Mesenchymal stem cell (in vitro differentiated cells and primary cell): ENCODE measurements at regions not wholly inside any gene's neighbourhood (a gene's known extent, or its start where the extent isn't known, plus 50 kb on each side); places are given as distances from the start of the nearest gene placed in this dataset.

Experiments
- DNase-seq: peaks from one replicate; pipeline ENCODE4 v3.0.0-alpha.2; 2013
- H2AFZ ChIP-seq: one replicate; pipeline ENCODE4 v1.6.1; 2013; ENCODE audit warnings: low read depth, mild to moderate bottlenecking, control low read depth, inconsistent platforms, low read length, moderate library complexity
- H2AK5ac ChIP-seq: 2 replicates; pipeline ENCODE4 v1.6.1; 2013; ENCODE audit warnings: low read length, moderate library complexity, mild to moderate bottlenecking, inconsistent platforms; ENCODE audit not compliant: severe bottlenecking
- H2BK120ac ChIP-seq: one replicate; pipeline ENCODE4 v1.6.1; 2013; ENCODE audit warnings: low read depth, mild to moderate bottlenecking, inconsistent platforms, low read length, moderate library complexity
- H2BK12ac ChIP-seq, 2 experiments: one replicate each; pipeline ENCODE4 v1.6.1; 2013; ENCODE audit warnings: inconsistent platforms in 2 of 2, low read length in 2 of 2, mild to moderate bottlenecking in 2 of 2, moderate library complexity in 2 of 2, control low read depth in 1 of 2
- H2BK15ac ChIP-seq: one replicate; pipeline ENCODE4 v1.6.1; 2013; ENCODE audit warnings: mild to moderate bottlenecking, low read depth, inconsistent platforms; ENCODE audit not compliant: poor library complexity, severe bottlenecking
- H2BK5ac ChIP-seq: 2 replicates; pipeline ENCODE4 v1.6.1; 2013; ENCODE audit warnings: low read depth, mild to moderate bottlenecking, low read length, control low read depth, inconsistent platforms; ENCODE audit not compliant: poor library complexity, severe bottlenecking
- H3K14ac ChIP-seq, 2 experiments: one replicate each; pipeline ENCODE4 v1.6.1; 2013; ENCODE audit warnings: inconsistent platforms in 2 of 2, low read length in 2 of 2, control low read depth in 1 of 2, mild to moderate bottlenecking in 1 of 2, moderate library complexity in 1 of 2
- H3K18ac ChIP-seq, 2 experiments: one replicate each; pipeline ENCODE4 v1.6.1; 2013; ENCODE audit warnings: inconsistent platforms in 2 of 2, low read length in 2 of 2, control low read depth in 1 of 2, low read depth in 1 of 2, mild to moderate bottlenecking in 1 of 2
- H3K23ac ChIP-seq, 2 experiments: one replicate each; pipeline ENCODE4 v1.6.1; 2013; ENCODE audit warnings: inconsistent platforms in 2 of 2, low read length in 2 of 2, mild to moderate bottlenecking in 2 of 2, moderate library complexity in 2 of 2, control low read depth in 1 of 2
- H3K27ac ChIP-seq: 2 replicates; pipeline ENCODE4 v1.5.1; 2013; ENCODE audit warnings: mild to moderate bottlenecking, moderate library complexity, low read length, control low read depth, inconsistent platforms; ENCODE audit not compliant: poor library complexity, severe bottlenecking
- H3K27me3 ChIP-seq, 2 experiments: 2 replicates each; pipeline versions ENCODE4 v1.6.1 to v1.7.0; 2013; ENCODE audit warnings: low read length in 2 of 2, mild to moderate bottlenecking in 2 of 2, moderate library complexity in 2 of 2, control low read depth in 1 of 2, inconsistent platforms in 1 of 2; ENCODE audit not compliant: control insufficient read depth in 1 of 2, insufficient read depth in 1 of 2
- H3K36me3 ChIP-seq, 2 experiments: 2 replicates each; pipeline versions ENCODE4 v1.6.1 to v1.7.0; 2013; ENCODE audit warnings: low read length in 2 of 2, control low read depth in 1 of 2, inconsistent platforms in 1 of 2, low read depth in 1 of 2, mild to moderate bottlenecking in 1 of 2; ENCODE audit not compliant: insufficient read depth in 2 of 2, control insufficient read depth in 1 of 2
- H3K4ac ChIP-seq, 2 experiments: one replicate each; pipeline ENCODE4 v1.6.1; 2013; ENCODE audit warnings: inconsistent platforms in 2 of 2, low read length in 2 of 2, mild to moderate bottlenecking in 2 of 2, moderate library complexity in 2 of 2, control low read depth in 1 of 2, low read depth in 1 of 2
- H3K4me1 ChIP-seq: 2 replicates; pipeline ENCODE4 v1.6.1; 2013; ENCODE audit warnings: low read depth, low read length, control low read depth; ENCODE audit not compliant: control insufficient read depth, insufficient read depth
- H3K4me2 ChIP-seq: 2 replicates; pipeline ENCODE4 v1.6.1; 2013; ENCODE audit warnings: low read length, mild to moderate bottlenecking, inconsistent platforms; ENCODE audit not compliant: poor library complexity, severe bottlenecking
- H3K4me3 ChIP-seq, 2 experiments: 2 replicates each; pipeline versions ENCODE4 v1.5.1 to v1.7.0; 2013; ENCODE audit warnings: low read length in 2 of 2, mild to moderate bottlenecking in 2 of 2, control low read depth in 1 of 2, low read depth in 1 of 2; ENCODE audit not compliant: insufficient read depth in 1 of 2
- H3K79me1 ChIP-seq: replicated peaks from 2 replicates; pipeline ENCODE4 v1.6.1; 2013; ENCODE audit warnings: mild to moderate bottlenecking, control low read depth, low read length, inconsistent platforms; ENCODE audit not compliant: poor library complexity, severe bottlenecking
- H3K9ac ChIP-seq: 2 replicates; pipeline ENCODE4 v1.7.0; 2013; ENCODE audit warnings: mild to moderate bottlenecking, low read length, moderate library complexity
- H3K9me3 ChIP-seq: 2 replicates; pipeline ENCODE4 v1.7.0; 2013; ENCODE audit warnings: mild to moderate bottlenecking, low read length; ENCODE audit not compliant: control insufficient read depth
- H4K8ac ChIP-seq: one replicate; pipeline ENCODE4 v1.6.1; 2013; ENCODE audit warnings: inconsistent platforms, mild to moderate bottlenecking, low read length, moderate library complexity
- H4K91ac ChIP-seq: one replicate; pipeline ENCODE4 v1.6.1; 2013; ENCODE audit warnings: mild to moderate bottlenecking, low read length, inconsistent platforms
- WGBS: methylation state at CpG from one replicate; pipeline ENCODE4 v1.1.7; 2013; ENCODE audit warnings: mixed read lengths; 5-methylcytosine and 5-hydroxymethylcytosine counted together

DNA sequence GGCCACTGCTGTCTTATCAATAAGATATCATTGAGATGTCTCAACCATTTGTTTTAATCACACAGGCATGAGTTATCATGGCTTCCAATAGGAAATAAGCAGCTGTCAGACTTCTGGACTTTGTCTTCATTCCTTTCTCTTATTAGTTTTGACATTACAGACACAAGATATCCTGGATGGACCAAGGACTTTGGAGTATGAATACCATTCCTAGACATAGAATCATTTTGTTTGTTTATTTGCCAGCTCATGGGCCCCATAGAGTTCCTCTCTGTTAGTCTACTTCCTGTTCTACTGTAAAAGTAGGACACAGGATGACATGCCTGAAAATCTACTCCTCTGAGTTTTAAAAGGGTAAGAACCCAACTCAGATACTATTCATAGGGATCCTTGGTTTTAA lies 77.7 kb upstream of the KCNJ16 start:
- peak overlapping the region; percentile 6 for H3K27ac ChIP-seq
- H3K23ac ChIP-seq: no peak overlapping the region
- H3K36me3 ChIP-seq: no peaks in the 10 kb centered on the region
- no peak overlapping the region for H2BK5ac ChIP-seq
- H3K4me2 ChIP-seq: no peak overlapping the region
- no peak overlapping the region for H3K4ac ChIP-seq
- H4K8ac ChIP-seq: no peak overlapping the region
- no peak overlapping the region for H3K9ac ChIP-seq
- no peak overlapping the region for H2BK120ac ChIP-seq
- H3K14ac ChIP-seq: no peak overlapping the region
- H2AK5ac ChIP-seq: no peak overlapping the region
- H3K27me3 ChIP-seq: no peaks in the 10 kb centered on the region
- DNase-seq: peak; percentile 62
- H2BK12ac ChIP-seq: no peak overlapping the region
- H3K4me1 ChIP-seq: no peaks in the 10 kb centered on the region
- H2BK15ac ChIP-seq: no peak overlapping the region
- peaks cover 16% of the 10 kb centered on the region for H3K9me3 ChIP-seq
- no peaks in the 10 kb centered on the region for H3K79me1 ChIP-seq
- H4K91ac ChIP-seq: no peak overlapping the region
- no peak overlapping the region for H3K4me3 ChIP-seq
- H2AFZ ChIP-seq: no peak overlapping the region
- no peak overlapping the region for H3K18ac ChIP-seq

DNA sequence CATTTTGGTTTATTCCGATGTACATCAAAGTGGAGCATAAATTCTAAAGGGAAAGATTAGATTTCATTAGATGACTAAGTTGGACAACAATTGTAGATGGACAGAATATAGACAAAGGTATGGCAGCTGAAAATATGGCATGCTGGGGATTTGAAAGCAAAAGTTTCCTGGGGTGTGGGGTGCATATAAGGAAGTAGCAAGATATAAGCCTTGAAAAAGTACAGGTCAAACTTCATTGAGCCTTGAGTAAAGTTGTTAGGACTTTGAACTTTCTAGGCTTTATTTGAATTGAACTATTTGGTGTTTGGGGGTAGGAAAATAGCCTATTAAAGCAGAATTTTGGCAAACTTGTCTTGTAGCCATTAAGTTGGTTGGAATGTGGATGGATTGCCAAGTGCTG lies 75.8 kb upstream of the KCNJ16 start:
- Histone ChIP-seq H3K4me1 (no peaks in the 10 kb centered on the region), H3K27ac (no peak overlapping the region), H3K18ac (no peak overlapping the region), H3K4me2 (no peak overlapping the region), H4K8ac (no peak overlapping the region), H3K23ac (no peak overlapping the region), H3K14ac (no peak overlapping the region), H3K79me1 (no peaks in the 10 kb centered on the region), H3K9me3 (peaks cover 16% of the 10 kb centered on the region), H3K36me3 (no peaks in the 10 kb centered on the region), H3K4ac (no peak overlapping the region), H2AFZ (no peak overlapping the region), H3K27me3 (no peaks in the 10 kb centered on the region), H3K9ac (no peak overlapping the region), H2AK5ac (no peak overlapping the region), H2BK15ac (no peak overlapping the region), H2BK120ac (no peak overlapping the region), H2BK12ac (no peak overlapping the region), H4K91ac (no peak overlapping the region), H3K4me3 (no peak overlapping the region), H2BK5ac (no peak overlapping the region)
- 95% methylated on average over 1 of the region's 1 CpG for WGBS
- DNase-seq: no peak

DNA sequence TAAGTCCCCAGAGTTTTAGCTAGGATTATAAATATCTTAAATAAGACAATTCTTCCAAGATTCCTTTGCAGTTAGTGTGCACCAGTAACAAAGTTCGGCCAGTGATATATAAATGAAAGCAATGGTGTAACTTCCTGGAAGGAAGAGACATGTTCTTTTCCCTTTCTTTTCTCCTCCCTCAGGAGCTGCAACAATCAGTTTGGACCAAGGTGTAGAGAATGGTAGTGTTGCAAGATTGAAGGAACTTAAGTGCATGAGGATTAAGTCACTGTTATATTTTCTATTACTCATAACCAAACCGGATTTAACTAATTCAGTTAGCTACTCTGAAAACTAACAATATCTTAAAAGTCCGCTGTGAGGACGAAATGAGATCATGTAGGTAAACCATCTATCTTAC lies 68.9 kb upstream of the KCNJ16 start:
- no peak overlapping the region for H2BK15ac ChIP-seq
- H3K4me1 ChIP-seq: no peaks in the 10 kb centered on the region
- WGBS: no CpG with 5 or more reads among the region's 4 CpGs
- no peak overlapping the region for H3K23ac ChIP-seq
- H3K79me1 ChIP-seq: no peaks in the 10 kb centered on the region
- no peak overlapping the region for H2AK5ac ChIP-seq
- H2AFZ ChIP-seq: no peak overlapping the region
- H2BK5ac ChIP-seq: no peak overlapping the region
- H3K9me3 ChIP-seq: no peaks in the 10 kb centered on the region
- no peak overlapping the region for H2BK12ac ChIP-seq
- H3K18ac ChIP-seq: no peak overlapping the region
- H3K4me3 ChIP-seq: no peak overlapping the region
- H4K8ac ChIP-seq: no peak overlapping the region
- no peaks in the 10 kb centered on the region for H3K27me3 ChIP-seq
- H3K27ac ChIP-seq: no peak overlapping the region
- no peak overlapping the region for H3K4ac ChIP-seq
- H2BK120ac ChIP-seq: no peak overlapping the region
- peak; percentile 13 for DNase-seq
- no peaks in the 10 kb centered on the region for H3K36me3 ChIP-seq
- no peak overlapping the region for H3K14ac ChIP-seq
- no peak overlapping the region for H3K4me2 ChIP-seq
- no peak overlapping the region for H3K9ac ChIP-seq
- H4K91ac ChIP-seq: no peak overlapping the region

DNA sequence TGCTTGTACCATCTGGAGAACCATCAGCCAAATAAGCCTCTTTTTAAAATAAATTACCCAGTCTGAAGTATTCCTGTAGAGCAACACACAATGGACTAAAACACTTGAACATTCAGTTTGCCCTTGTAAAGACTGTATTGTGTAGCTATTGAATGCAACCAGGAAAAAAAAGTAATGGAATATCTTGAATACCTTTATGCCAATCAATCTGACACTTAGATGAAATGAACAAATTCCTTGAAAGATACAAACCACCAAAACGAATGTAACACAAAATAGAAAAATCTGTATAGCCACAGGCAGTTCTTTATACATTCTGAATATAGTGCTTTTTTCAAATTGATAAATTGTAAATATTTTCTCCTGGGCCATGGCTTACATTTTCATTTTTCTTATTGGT lies 63.3 kb upstream of the KCNJ16 start:
- no peak overlapping the region for H3K4me2 ChIP-seq
- H3K36me3 ChIP-seq: no peaks in the 10 kb centered on the region
- no peak overlapping the region for H4K91ac ChIP-seq
- H3K4me3 ChIP-seq: no peak overlapping the region
- no peak overlapping the region for H2BK12ac ChIP-seq
- H3K4ac ChIP-seq: no peak overlapping the region
- no peak overlapping the region for H3K14ac ChIP-seq
- no peak overlapping the region for H2BK5ac ChIP-seq
- H3K79me1 ChIP-seq: no peaks in the 10 kb centered on the region
- no CpG with 5 or more reads among the region's 1 CpG for whole genome bisulfite sequencing
- H2BK15ac ChIP-seq: no peak overlapping the region
- H3K18ac ChIP-seq: no peak overlapping the region
- H3K4me1 ChIP-seq: no peaks in the 10 kb centered on the region
- H2AFZ ChIP-seq: no peak overlapping the region
- no peak overlapping the region for H2BK120ac ChIP-seq
- no peaks in the 10 kb centered on the region for H3K9me3 ChIP-seq
- H3K27me3 ChIP-seq: no peaks in the 10 kb centered on the region
- no peak overlapping the region for H4K8ac ChIP-seq
- no peak overlapping the region for H3K9ac ChIP-seq
- no peak overlapping the region for H3K23ac ChIP-seq
- no peak for DNase-seq
- no peak overlapping the region for H3K27ac ChIP-seq
- H2AK5ac ChIP-seq: no peak overlapping the region
